SW480 (cell line): ENCODE measurements at regions not wholly inside any gene's neighbourhood (a gene's known extent, or its start where the extent isn't known, plus 50 kb on each side); places are given as distances from the start of the nearest gene placed in this dataset.
A peak's percentile ranks its signal among the peaks of the same experiment; 100 is the strongest.
"Not testable (repeated sequence)": the region's sequence is repeated elsewhere in the genome, so short reads cannot be mapped to it uniquely, and the experiment has no call there.

Experiments
- DNase-seq: peaks from one replicate; pipeline ENCODE4 v3.0.0-alpha.2; 2016; ENCODE audit warnings: low spot score

- DNase-seq = no peak
These were observed 98.5 kb upstream of the PNPLA4 start for GRCh38 chrX:8025705-8026104.

GRCh38 chrX:8018934-8019333 is 91.7 kb upstream of the PNPLA4 start:
- DNase-seq = no peak

GRCh38 chrX:8010105-8010504 is 82.9 kb upstream of the PNPLA4 start:
- DNase-seq = no peak

GRCh38 chrX:8005678-8006347 is 78.6 kb upstream of the PNPLA4 start:
- DNase-seq = no peak

GRCh38 chrX:8003147-8003883 is 76.1 kb upstream of the PNPLA4 start:
- DNase-seq = no peak

GRCh38 chrX:7996851-7997250 is 69.6 kb upstream of the PNPLA4 start:
- no peak for DNase-seq

GRCh38 chrX:7996414-7996813 is 69.2 kb upstream of the PNPLA4 start:
- peak; percentile 29 for DNase-seq

GRCh38 chrX:7993873-7994272 is 66.7 kb upstream of the PNPLA4 start:
- DNase-seq = no peak

GRCh38 chrX:7988013-7988759 is 61.0 kb upstream of the PNPLA4 start:
- DNase-seq = not testable (repeated sequence)

GRCh38 chrX:7987160-7988012 is 60.2 kb upstream of the PNPLA4 start:
- DNase-seq = no peak

- DNase-seq = not testable (repeated sequence)
These were observed 59.5 kb upstream of the PNPLA4 start for GRCh38 chrX:7986738-7987137.

GRCh38 chrX:7985568-7985967 is 58.4 kb upstream of the PNPLA4 start:
- no peak for DNase-seq

- no peak for DNase-seq
These were observed 56.4 kb upstream of the PNPLA4 start for GRCh38 chrX:7983581-7983980.
